GM19351 (cell line): ENCODE measurements at regions not wholly inside any gene's neighbourhood (a gene's known extent, or its start where the extent isn't known, plus 50 kb on each side); places are given as distances from the start of the nearest gene placed in this dataset.
"Not testable (repeated sequence)": the region's sequence is repeated elsewhere in the genome, so short reads cannot be mapped to it uniquely, and the experiment has no call there.

Experiments used
- ATAC-seq: cut with Tn5 transposase; IDR thresholded peaks from one replicate; pipeline ENCODE4 v1.9.1; 2021; ENCODE audit warnings: mild to moderate bottlenecking, moderate library complexity; ENCODE audit not compliant: unreplicated experiment

DNA sequence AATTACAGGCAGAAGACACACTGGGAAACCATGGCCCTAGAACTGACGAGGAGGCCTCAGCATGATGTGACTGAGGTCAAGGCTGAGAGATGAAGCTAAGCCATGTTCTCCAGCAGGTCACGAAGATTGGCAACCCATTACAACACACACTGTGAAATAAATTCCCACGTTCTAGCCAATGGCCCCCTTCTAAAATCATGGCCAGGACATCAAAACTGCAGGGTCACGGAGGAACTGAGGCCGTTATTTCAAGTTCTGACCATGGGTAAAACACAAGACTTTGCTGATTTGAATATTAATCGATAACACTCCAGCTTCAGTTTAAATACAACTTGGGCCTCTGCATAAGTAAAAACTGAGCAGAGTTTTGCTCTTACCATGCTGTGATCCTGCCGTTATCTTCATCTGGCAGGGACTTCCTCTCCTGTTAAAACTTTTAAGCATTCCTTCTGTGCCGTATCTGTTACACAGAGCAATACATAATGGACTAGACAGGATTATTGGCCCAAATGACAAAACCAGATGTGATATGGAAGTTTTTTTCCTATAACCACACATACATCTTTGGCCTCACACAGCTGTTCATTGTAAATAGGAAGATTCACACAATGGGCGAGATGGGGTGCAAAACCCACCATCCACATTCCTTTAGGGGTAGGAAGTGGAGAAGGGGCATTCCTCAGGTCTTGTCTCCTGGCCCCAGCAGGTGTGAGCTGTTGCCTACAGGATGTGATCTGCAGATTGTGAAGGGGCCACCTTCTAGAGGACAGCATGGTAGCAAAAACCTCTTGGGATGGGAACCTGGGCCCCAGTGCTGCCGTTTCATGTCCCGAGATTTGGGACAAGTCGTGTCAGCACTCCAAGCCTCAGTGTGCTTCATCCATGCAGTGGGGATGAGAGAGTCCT is 207.4 kb downstream of the OPA1 start:
- ATAC-seq = no peak

DNA sequence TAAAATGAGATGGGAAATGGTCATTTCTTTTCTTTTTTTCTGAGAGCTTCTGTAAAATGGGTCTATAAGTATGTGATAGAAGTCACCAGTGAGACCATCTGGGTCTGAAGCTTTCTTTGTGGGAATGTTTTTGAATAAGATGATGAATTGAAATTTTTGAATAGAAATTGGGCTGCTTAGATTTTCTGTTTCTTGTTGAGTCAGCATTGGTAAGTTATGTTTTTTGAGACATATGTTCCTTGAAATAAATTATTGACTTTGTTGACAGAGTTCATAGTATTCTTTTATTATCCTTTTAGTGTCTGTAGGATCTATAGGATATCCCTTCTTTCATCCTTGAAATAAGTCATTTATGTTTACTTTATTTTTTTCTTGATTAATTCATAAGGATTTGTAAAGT is 208.1 kb downstream of the OPA1 start:
- no peak for ATAC-seq

DNA sequence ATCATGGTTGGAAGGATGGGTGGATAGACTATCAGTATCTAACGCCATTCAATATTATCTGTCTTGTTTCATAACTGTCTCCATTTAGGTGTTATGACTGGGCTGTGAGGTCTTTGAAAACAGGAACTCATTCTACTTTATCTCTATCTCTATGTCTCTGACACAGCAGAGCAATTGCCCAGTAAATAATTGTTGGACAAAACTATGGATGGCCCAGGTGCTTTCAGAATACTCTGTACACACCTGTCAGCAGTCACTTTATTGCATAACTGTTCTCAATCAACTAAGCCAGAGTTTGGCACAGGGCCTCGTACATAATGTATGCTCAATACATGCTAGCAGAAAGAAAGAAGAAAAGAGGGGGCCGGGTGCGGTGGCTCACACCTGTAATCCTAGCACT is 210.3 kb downstream of the OPA1 start:
- ATAC-seq = no peak

DNA sequence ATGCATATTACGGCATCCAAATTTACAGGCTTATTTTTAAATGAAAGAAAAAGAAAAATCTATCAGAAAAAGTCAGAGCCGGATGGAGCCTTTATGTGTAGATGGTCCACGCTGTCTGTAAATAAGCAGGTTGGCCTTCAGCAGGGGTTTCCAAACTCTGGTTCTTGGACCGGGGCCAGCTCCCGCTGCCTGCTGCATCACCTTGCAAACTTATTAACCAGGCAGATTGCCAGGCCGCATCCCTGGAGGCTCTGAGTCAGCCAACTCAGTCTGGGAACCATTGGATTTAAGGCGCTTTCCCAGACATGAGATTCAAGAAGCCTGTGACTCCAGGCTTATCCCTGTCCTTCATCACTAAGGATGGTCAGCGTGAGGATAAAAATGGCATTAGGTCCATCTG is 212.4 kb downstream of the OPA1 start:
- ATAC-seq = no peak

DNA sequence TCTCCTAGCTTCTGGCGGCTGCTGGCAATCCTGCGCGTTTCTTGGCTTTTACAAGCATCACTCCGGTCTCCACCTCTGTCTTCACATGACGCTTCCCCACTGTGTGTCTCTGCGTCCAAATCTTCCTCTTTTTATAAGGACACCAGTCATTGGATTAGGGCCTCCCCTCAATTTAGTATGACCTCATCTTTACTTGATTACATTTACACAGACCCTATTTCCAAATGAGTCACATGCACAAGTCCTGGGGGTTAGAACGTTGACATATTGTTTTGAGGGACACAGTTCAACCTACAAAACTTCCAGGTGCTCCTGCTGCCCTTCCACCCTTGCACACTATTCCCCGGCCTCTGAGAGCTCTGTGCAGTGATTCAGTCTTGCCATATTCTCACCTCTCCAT is 215.3 kb downstream of the OPA1 start:
- no peak for ATAC-seq

DNA sequence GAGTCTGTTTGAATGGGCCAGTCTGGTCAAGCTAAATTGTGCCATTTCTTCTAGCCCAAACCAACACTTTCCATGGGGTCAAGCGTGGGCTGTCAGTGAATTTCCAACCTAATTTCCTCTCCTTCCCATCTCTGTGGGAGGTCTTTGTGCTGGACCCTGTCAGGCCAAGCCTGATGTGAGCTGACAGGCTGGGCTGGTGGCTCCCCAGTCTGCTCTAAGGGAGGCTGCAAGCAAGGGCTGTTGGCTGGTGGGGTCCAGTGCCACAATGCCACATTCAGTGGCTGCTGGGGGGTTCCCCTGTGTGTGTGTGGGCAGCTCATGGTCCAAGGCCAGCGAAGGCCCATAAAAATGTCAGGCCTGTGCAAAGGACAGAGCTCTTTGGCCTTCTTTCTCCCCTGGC is 216.1 kb downstream of the OPA1 start:
- ATAC-seq = no peak

DNA sequence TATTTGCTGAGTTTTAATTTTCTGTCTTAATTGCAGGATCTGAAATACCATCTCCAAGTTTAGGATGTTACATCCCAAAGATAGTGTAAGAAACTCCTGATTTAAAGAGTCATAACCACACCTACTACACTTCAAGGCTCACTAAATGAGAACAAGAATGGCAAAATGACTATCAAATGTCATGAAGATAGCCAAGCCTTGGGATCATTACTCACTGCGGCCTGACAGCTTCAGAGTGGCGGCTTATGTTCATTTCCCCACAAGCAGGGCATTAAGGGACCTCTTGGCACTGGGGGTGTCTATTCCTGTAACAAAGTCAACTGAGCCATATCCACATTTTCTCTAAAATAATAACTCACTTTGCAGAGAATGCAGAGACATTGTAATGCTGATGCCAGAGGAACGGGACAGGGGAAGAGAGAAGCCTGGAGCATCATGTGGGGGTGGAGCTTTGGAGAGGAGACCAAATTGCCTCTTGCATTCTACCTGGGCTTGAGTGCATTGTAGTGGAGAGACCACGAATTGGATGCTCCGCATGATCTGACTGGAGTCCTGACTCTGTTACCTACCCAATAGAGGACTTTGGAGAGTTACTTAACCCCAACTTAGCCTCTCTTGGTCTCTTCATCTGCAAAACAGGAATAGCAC is 219.2 kb downstream of the OPA1 start:
- ATAC-seq = no peak

DNA sequence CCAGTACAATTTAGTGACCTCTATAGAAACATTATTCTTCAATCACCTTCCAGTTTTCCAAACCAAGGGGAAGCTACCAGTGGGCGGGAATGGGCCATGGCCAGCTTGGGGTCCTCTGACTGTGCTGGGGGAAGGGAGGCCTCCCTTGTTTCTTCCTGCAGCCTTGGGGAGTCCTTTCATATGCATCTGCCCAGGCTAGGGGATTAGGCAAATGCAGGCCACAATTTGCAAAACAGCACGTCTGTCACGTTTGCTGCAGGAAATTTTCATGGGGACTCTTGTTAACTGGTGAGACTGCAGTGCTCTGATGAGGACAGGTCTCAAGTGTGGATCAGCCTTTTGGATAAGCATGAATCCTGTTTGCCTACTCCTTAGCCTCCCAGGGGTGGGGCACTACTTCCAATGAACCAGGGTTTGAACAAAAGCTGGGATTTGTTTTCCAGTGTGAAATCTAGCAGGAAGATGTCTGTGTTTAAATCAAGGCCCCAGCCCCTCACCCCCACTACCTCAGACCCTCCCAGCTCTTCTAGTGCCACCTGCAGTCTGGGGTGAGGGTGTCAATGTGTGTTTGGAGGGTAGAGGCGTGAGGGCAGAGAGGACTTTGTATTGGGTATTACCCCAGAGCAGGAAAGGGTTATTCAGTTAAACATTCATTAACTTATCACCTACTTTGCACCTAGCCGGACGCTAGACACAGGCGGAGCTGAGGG is 219.9 kb downstream of the OPA1 start:
- no peak for ATAC-seq

DNA sequence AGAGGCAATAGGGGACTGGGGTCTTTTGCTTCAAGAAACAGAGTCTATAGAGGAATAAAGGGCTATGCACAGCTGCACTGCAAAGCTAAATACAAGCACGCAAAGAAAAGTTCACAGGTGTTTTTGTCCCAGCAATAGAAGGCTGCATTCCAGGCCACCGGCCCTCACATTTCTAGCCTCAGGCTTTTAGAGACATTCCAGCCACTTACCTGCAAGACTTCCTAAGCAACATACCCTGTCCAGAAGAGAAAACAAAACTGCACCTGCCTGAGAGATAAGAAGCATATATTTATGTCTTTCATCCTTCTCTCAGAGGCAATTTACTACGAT is 220.5 kb downstream of the OPA1 start:
- ATAC-seq = no peak

DNA sequence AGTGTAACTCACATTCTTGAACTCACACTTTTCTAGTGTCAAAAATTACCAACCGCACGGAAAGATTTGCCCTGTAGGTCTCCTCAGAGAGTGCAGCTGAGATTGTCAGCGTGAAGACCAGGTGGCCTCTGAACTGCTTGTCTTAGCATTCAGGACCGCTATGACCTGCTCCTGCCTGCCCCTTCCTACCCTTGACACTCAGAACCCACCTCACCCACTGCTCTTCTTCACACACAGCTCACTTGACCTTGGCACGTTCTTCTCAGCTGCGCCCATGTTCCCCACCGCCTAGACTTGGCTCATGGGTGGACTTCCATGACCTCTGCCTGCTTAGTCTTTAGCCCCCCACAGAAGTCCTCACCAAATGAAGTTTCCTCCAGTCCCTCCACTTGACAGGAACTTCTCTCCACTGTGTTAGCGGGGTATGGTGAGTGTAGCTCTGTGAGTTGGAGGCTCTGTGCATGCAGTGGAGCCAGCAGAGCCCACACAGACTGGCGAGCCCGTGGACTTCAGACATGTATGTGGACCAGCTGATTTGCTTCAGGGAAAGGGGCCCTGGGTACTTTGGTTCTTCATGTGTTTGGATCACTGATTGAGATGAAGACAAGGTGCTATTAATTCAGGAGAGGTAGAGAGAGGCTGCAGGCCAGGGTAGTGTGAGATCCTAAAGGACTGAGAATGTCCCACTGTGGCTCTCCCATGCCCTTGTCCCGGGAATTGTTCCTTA is 221.3 kb downstream of the OPA1 start:
- ATAC-seq = no peak

DNA sequence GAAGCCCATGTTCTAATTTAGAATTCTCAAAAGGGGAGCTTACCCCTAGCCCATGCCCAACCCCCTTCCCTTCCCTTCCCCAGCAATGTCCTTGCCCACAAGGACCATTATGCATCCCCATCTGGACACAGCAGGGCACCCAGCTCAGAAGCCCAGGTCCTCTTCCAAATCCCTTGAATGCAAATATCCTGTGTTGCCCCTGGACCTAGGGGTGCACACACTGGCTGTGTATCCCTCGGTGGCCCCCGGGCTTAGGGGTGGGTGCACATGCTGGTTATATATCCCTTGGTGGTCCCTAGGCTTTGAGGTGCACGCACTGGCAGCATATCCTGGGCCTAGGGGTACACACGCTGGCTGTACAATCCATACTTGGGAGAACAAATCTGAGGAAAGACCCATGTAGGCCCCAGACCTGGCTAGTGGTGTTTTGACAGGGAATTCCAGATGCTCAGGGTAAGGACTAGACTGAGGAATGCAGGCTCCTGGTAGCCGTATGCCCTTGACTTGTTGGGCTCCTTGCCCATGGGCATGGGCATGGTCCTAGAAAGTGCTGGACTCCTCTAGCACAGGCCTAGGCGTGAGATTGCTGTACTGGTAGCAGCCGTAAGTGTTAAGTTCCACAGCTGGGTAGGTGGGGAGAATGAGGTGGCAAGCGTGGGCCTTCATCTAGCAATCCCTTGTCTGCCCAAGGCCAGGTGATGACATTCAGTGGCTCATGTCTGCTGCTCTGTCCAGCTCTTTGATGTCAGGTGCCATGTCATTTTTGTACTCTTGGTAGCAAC is 222.4 kb downstream of the OPA1 start:
- no peak for ATAC-seq

DNA sequence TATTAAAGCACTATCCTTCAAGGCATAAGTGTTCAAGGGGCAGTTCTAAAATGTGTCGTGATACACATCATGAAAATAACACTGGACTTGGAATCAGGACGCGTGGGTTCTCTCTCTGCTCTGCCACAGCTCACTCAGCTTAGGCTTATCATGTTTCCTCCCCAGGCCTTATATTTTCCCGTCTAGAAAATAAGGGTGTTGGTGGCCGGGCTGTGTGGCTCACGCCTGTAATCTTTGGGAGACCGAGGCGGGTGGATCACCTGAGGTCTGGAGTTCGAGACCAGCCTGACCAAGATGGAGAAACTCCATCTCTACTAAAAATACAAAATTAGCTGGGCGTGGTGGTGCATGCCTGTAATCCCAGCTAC is 223.0 kb downstream of the OPA1 start:
- no peak for ATAC-seq

DNA sequence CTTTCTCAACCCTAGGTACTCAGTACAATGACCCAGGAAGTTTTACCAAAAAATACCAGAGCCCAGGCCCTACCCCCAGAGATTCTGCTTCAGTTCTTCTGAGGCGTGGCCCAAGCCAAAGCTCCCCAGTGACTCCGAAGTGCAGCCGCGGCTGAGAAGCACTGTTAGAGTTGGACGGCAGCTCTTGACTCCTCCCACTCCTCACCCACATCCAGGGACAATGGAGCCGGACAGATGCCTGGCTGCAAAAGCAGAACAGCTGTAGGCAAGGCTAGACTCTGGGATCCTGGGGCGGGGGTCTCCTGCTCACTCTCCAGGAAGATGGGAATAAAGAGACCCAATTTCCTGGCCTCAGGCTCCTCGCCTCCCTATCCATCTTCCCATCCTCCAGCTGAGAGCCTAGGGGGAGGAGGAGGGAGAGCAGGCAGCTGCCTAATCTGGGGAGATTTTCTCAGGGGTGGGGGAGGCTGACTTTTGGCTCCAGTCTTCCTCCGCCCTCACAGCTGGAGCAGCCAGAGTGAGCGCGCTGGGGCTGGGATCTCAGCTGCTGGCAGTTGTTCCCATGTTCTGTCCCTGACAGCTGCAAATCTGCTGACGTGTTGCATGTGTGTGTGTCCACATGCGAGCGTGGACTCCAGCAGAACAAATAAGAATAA is 223.8 kb downstream of the OPA1 start:
- no peak for ATAC-seq

DNA sequence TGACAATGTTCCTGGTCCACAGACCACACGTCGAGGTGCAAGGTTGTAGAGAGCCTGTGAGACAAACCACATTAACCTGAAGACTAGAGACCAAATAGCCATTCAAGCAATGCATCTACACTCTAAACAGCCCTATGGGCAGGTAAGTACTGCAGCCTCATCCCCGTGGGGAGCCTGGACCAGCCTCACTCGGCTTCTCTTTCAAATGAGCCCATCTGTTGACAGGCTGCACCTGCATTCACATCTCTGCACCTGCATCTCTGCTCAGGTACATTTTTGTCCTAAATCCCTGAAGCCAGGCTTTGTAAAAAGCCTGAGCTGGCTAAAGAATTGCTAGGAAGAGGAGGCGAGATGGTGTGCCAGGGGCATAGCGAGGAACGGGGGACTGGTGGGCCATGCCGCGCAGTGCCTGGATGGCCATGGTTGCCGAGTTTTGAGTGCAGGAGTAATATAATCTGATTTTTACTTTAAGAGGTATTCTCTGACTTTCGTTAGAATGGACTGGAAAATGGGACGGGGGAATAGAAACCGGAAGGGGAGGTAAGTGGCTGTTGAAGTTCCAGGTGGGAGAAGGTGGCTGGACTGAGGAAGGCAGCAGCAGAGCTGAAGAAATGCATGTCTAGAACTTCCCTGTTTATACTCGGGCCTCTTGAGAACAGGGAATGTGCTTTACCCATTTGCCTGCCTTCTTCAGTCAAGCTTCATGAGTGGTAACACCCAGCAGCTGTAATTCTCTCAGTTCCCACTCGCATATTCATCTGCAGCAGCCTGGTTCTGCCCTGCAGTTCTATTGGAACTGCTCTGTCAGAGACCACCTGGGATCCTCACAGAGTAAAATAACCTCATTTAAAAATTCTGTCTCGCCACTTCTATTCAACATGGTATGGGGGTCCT is 226.4 kb downstream of the OPA1 start:
- ATAC-seq = no peak

DNA sequence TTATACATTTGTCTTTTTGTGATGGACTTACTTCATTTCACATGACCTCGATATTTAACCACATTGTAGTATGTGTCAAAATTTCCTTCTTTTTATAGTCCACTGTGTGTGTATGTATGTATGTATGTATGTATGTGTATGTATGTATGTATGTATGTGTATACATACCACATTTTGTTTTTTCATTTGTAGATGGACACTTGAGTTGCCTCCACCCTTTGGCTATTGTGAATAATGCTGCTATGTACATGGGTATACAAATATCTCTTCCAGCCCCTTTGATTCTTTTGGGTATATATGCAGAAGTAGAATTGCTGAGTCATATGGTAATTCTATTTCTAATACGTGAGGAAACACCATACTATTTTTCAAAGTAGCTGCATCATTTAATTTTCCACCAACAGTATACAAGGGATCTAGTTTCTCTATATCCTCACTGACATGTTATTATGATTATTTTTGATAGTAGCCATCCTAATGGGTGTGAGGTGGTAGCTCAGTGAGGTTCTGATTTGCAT is 228.2 kb downstream of the OPA1 start:
- no peak for ATAC-seq

DNA sequence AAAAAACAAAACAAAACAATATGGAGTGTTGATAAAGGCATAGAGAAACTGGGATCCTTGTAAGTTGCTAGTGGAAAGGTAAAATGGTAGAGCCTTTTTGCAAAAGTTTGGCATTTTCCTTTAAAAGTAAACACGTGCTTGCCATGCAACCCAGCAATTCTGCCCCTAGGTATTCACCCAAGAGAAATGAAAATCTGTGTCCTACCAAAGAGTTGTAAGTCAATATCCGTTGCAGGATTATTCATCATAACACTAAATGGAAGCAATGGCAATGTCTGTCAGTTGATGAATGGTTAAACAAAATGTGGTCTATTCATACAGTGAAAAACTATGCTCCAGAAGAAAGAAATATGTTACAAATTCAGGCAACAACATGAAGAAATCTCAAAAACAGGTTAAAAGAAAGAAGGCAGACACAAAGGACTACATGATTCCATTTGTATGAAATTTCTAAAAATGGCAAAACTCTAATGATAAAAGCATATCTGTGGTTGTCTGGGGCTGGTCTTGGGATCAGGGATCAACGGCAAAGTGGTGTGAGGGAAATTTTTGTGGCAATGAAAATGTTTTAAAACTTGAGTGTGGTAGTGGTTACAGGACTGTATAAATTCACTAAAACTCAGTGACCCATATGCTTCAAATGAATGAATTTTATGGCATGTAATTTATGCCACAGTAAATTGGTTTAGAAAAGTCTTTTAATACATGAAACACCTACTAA is 229.6 kb downstream of the OPA1 start:
- no peak for ATAC-seq

DNA sequence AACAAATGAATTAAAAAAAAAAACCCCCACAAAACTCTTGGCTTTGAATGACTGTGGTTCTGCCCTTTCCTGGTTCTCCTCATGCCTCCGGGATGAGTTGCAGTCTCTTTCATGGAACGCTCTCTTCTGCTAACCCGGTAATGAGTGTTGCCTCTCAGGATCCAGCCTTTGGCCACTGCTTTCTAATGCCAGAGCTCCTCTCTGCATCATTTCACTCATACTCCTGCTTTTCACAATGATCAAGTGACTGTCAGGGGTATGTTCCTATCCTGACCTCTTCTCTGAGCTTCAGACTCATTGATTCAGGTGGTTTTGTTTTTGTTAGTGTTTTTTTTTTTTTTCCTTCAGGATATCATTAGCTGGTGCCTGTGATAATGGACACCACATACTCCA is 230.2 kb downstream of the OPA1 start:
- not testable (repeated sequence) for ATAC-seq

DNA sequence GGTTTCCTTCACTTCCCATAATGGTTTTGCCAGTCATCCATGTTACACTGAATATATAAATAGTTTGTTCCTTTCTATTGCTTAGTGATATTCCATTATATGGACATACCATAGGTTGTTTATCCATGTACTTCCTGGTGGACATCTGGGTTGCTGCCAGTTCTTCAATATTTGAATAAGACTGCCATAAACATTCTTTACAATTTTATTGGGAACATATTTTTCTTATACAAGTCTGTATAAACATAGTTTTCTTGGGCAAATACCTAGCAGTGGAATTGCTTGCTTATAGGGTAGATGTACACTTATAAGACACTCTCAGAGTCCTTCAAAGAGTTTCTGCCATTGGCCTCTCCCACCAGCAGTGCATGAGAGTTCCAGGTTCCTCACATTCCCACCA is 231.4 kb downstream of the OPA1 start:
- ATAC-seq = no peak
